ENCODE measurements at regions not wholly inside any gene's neighbourhood (a gene's known extent, or its start where the extent isn't known, plus 50 kb on each side); places are given as distances from the start of the nearest gene placed in this dataset.
"Not testable (repeated sequence)": the region's sequence is repeated elsewhere in the genome, so short reads cannot be mapped to it uniquely, and the experiment has no call there.

- Histone ChIP-seq H2BK5ac (ENCODE audit: low read depth, low read length, poor library complexity, severe bottlenecking) (no peak overlapping the region), H2BK12ac (ENCODE audit: low read length in 2 of 2) (no peak overlapping the region), H3K27me3 (ENCODE audit: control insufficient read depth in 1 of 2, insufficient read depth in 1 of 2, low read length in 2 of 2) (peaks cover 5 to 20% of the 10 kb centered on the region in 2 experiments), H3K14ac (ENCODE audit: low read length in 2 of 2) (no peak overlapping the region), H3K79me1 (replicated peaks; ENCODE audit: low read length, poor library complexity, severe bottlenecking) (no peaks in the 10 kb centered on the region), H4K91ac (ENCODE audit: low read length) (no peak overlapping the region), H3K36me3 (ENCODE audit: control insufficient read depth in 1 of 2, insufficient read depth in 2 of 2, low read depth in 1 of 2, low read length in 2 of 2) (no peaks in the 10 kb centered on the region), H2AFZ (ENCODE audit: low read depth, low read length) (no peak overlapping the region), H3K18ac (ENCODE audit: low read depth in 1 of 2, low read length in 2 of 2) (no peak overlapping the region), H3K4me2 (ENCODE audit: low read length, poor library complexity, severe bottlenecking) (no peak overlapping the region), H3K9me3 (ENCODE audit: control insufficient read depth, low read length) (peaks cover 7% of the 10 kb centered on the region), H3K4me1 (ENCODE audit: control insufficient read depth, insufficient read depth, low read depth, low read length) (no peaks in the 10 kb centered on the region), H3K27ac (ENCODE audit: low read length, poor library complexity, severe bottlenecking) (no peak overlapping the region), H3K4ac (ENCODE audit: low read depth in 1 of 2, low read length in 2 of 2) (no peak overlapping the region), H3K4me3 (ENCODE audit: insufficient read depth in 1 of 2, low read depth in 1 of 2, low read length in 2 of 2) (no peak overlapping the region), H4K8ac (ENCODE audit: low read length) (no peak overlapping the region), H3K9ac (ENCODE audit: low read length) (no peak overlapping the region), H2BK15ac (ENCODE audit: low read depth, poor library complexity, severe bottlenecking) (no peak overlapping the region), H2AK5ac (ENCODE audit: low read length, severe bottlenecking) (no peak overlapping the region), H3K23ac (ENCODE audit: low read length in 2 of 2) (no peak overlapping the region), H2BK120ac (ENCODE audit: low read depth, low read length) (no peak overlapping the region)
- 100% methylated on average over 2 of the region's 2 CpGs for WGBS
- DNase-seq = no peak
These were observed 154.0 kb downstream of the RHOU start for GRCh38 chr1:228889289-228889688.

- H4K91ac ChIP-seq (ENCODE audit: low read length) = no peak overlapping the region
- H3K4ac ChIP-seq (ENCODE audit: low read depth in 1 of 2, low read length in 2 of 2) = peak overlapping the region in 1 of 2 experiments; percentile 5
- no peak overlapping the region for H2AK5ac ChIP-seq (ENCODE audit: low read length, severe bottlenecking)
- 82% methylated on average over 12 of the region's 16 CpGs for WGBS
- no peak overlapping the region for H3K9ac ChIP-seq (ENCODE audit: low read length)
- no peak overlapping the region for H3K4me2 ChIP-seq (ENCODE audit: low read length, poor library complexity, severe bottlenecking)
- H2BK15ac ChIP-seq (ENCODE audit: low read depth, poor library complexity, severe bottlenecking) = no peak overlapping the region
- H3K14ac ChIP-seq (ENCODE audit: low read length in 2 of 2) = no peak overlapping the region
- no peaks in the 10 kb centered on the region for H3K36me3 ChIP-seq (ENCODE audit: control insufficient read depth in 1 of 2, insufficient read depth in 2 of 2, low read depth in 1 of 2, low read length in 2 of 2)
- H3K79me1 ChIP-seq (replicated peaks; ENCODE audit: low read length, poor library complexity, severe bottlenecking) = no peaks in the 10 kb centered on the region
- no peak overlapping the region for H3K18ac ChIP-seq (ENCODE audit: low read depth in 1 of 2, low read length in 2 of 2)
- no peak overlapping the region for H2BK120ac ChIP-seq (ENCODE audit: low read depth, low read length)
- H3K27ac ChIP-seq (ENCODE audit: low read length, poor library complexity, severe bottlenecking) = no peak overlapping the region
- H3K4me3 ChIP-seq (ENCODE audit: insufficient read depth in 1 of 2, low read depth in 1 of 2, low read length in 2 of 2) = no peak overlapping the region
- no peak overlapping the region for H2AFZ ChIP-seq (ENCODE audit: low read depth, low read length)
- peaks cover 7% of the 10 kb centered on the region for H3K9me3 ChIP-seq (ENCODE audit: control insufficient read depth, low read length)
- H3K23ac ChIP-seq (ENCODE audit: low read length in 2 of 2) = no peak overlapping the region
- peak overlapping the region in 1 of 2 experiments; percentile 71 for H2BK12ac ChIP-seq (ENCODE audit: low read length in 2 of 2)
- H4K8ac ChIP-seq (ENCODE audit: low read length) = no peak overlapping the region
- H3K4me1 ChIP-seq (ENCODE audit: control insufficient read depth, insufficient read depth, low read depth, low read length) = no peaks in the 10 kb centered on the region
- no peak overlapping the region for H2BK5ac ChIP-seq (ENCODE audit: low read depth, low read length, poor library complexity, severe bottlenecking)
- peaks cover 8 to 20% of the 10 kb centered on the region in 2 experiments for H3K27me3 ChIP-seq (ENCODE audit: control insufficient read depth in 1 of 2, insufficient read depth in 1 of 2, low read length in 2 of 2)
- peak; percentile 49 for DNase-seq
These were observed 156.2 kb downstream of the RHOU start for GRCh38 chr1:228891272-228892034.

GRCh38 chr1:228892200-228892599, 156.9 kb downstream of the RHOU start:
- H3K4me2 ChIP-seq (ENCODE audit: low read length, poor library complexity, severe bottlenecking); H3K9ac ChIP-seq (ENCODE audit: low read length); H2AFZ ChIP-seq (ENCODE audit: low read depth, low read length); H3K4me1 ChIP-seq (ENCODE audit: control insufficient read depth, insufficient read depth, low read depth, low read length); H3K27ac ChIP-seq (ENCODE audit: low read length, poor library complexity, severe bottlenecking); H3K4ac ChIP-seq (ENCODE audit: low read depth in 1 of 2, low read length in 2 of 2); H2BK15ac ChIP-seq (ENCODE audit: low read depth, poor library complexity, severe bottlenecking); H2BK12ac ChIP-seq (ENCODE audit: low read length in 2 of 2); H3K14ac ChIP-seq (ENCODE audit: low read length in 2 of 2); H2BK5ac ChIP-seq (ENCODE audit: low read depth, low read length, poor library complexity, severe bottlenecking); H2BK120ac ChIP-seq (ENCODE audit: low read depth, low read length); H3K9me3 ChIP-seq (ENCODE audit: control insufficient read depth, low read length); H3K18ac ChIP-seq (ENCODE audit: low read depth in 1 of 2, low read length in 2 of 2); H3K36me3 ChIP-seq (ENCODE audit: control insufficient read depth in 1 of 2, insufficient read depth in 2 of 2, low read depth in 1 of 2, low read length in 2 of 2); H4K8ac ChIP-seq (ENCODE audit: low read length); H3K79me1 ChIP-seq (replicated peaks; ENCODE audit: low read length, poor library complexity, severe bottlenecking); H3K23ac ChIP-seq (ENCODE audit: low read length in 2 of 2); DNase-seq; H4K91ac ChIP-seq (ENCODE audit: low read length); H2AK5ac ChIP-seq (ENCODE audit: low read length, severe bottlenecking); H3K4me3 ChIP-seq (ENCODE audit: insufficient read depth in 1 of 2, low read depth in 1 of 2, low read length in 2 of 2): not testable (repeated sequence)
- H3K27me3 ChIP-seq (ENCODE audit: control insufficient read depth in 1 of 2, insufficient read depth in 1 of 2, low read length in 2 of 2) = peaks cover 10 to 20% of the 10 kb centered on the region in 2 experiments
- no CpG with 5 or more reads among the region's 4 CpGs for WGBS

GRCh38 chr1:228894442-228894989, 159.2 kb downstream of the RHOU start:
- Histone ChIP-seq H3K23ac (ENCODE audit: low read length in 2 of 2) (no peak overlapping the region), H2BK12ac (ENCODE audit: low read length in 2 of 2) (peak overlapping the region in 1 of 2 experiments; percentile 11), H3K4ac (ENCODE audit: low read depth in 1 of 2, low read length in 2 of 2) (no peak overlapping the region), H3K4me2 (ENCODE audit: low read length, poor library complexity, severe bottlenecking) (no peak overlapping the region), H3K9ac (ENCODE audit: low read length) (no peak overlapping the region), H3K27ac (ENCODE audit: low read length, poor library complexity, severe bottlenecking) (no peak overlapping the region), H3K36me3 (ENCODE audit: control insufficient read depth in 1 of 2, insufficient read depth in 2 of 2, low read depth in 1 of 2, low read length in 2 of 2) (no peaks in the 10 kb centered on the region), H3K79me1 (replicated peaks; ENCODE audit: low read length, poor library complexity, severe bottlenecking) (no peaks in the 10 kb centered on the region), H3K9me3 (ENCODE audit: control insufficient read depth, low read length) (peaks cover 7% of the 10 kb centered on the region), H4K8ac (ENCODE audit: low read length) (no peak overlapping the region), H2AFZ (ENCODE audit: low read depth, low read length) (no peak overlapping the region), H4K91ac (ENCODE audit: low read length) (no peak overlapping the region), H3K18ac (ENCODE audit: low read depth in 1 of 2, low read length in 2 of 2) (peak overlapping the region in 1 of 2 experiments; percentile 21), H2BK120ac (ENCODE audit: low read depth, low read length) (no peak overlapping the region), H3K27me3 (ENCODE audit: control insufficient read depth in 1 of 2, insufficient read depth in 1 of 2, low read length in 2 of 2) (peaks cover 17 to 29% of the 10 kb centered on the region in 2 experiments), H3K14ac (ENCODE audit: low read length in 2 of 2) (no peak overlapping the region), H2BK15ac (ENCODE audit: low read depth, poor library complexity, severe bottlenecking) (no peak overlapping the region), H3K4me1 (ENCODE audit: control insufficient read depth, insufficient read depth, low read depth, low read length) (no peaks in the 10 kb centered on the region), H2AK5ac (ENCODE audit: low read length, severe bottlenecking) (no peak overlapping the region), H2BK5ac (ENCODE audit: low read depth, low read length, poor library complexity, severe bottlenecking) (no peak overlapping the region), H3K4me3 (ENCODE audit: insufficient read depth in 1 of 2, low read depth in 1 of 2, low read length in 2 of 2) (no peak overlapping the region)
- DNase-seq = no peak
- 90% methylated on average over 8 of the region's 10 CpGs for WGBS
